NCI-H1417 (cell line): ENCODE measurements at regions not wholly inside any gene's neighbourhood (a gene's known extent, or its start where the extent isn't known, plus 50 kb on each side); places are given as distances from the start of the nearest gene placed in this dataset.

Source experiments
- DNase-seq, 3 experiments: peaks; one replicate each; lab custom pipeline; 2025; lab: John Stamatoyannopoulos, UW

DNA sequence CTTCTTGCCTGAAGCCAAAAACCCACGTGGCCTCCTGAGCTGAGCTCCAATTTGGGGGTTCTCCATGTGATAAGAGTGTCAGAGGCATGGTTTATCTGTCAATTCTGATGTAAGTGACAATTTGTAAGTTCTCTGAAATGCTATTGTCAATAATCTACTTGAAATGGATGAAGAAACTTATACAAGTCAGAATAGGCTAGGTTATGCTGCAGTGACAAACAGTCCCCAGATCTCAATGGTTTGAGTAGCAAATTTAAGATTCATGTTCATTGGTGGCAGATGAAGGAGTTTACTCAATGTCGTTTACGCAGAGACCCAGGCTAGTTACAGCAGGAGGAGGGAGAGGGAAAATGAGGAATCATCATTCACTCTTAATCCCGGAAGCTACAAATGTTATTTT is 352.4 kb downstream of the KIF16B start:
- DNase-seq: no peak

GRCh38 chr20:16219182-16219581 is 354.1 kb downstream of the KIF16B start:
- DNase-seq: no peak

DNA sequence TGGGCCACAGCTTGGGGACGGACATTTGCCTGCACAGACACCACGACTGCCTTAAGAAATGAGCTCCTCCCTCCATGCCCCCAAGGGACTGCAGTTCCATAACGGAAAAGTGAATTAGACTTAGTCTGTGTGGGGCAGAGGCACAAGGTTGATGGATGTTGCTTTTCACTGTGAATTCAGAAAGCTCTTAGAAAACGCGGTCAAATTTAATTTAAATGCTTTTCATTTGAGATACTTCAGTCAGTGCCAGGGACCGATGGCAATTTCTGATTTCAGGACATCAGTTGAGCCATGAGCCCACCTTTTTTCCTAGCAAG is 356.4 kb downstream of the KIF16B start:
- DNase-seq: no peak

- DNase-seq: no peak
These were observed 356.9 kb downstream of the KIF16B start for GRCh38 chr20:16216227-16216913.

GRCh38 chr20:16215041-16215440 is 358.2 kb downstream of the KIF16B start:
- no peak for DNase-seq

GRCh38 chr20:16212790-16213189 is 360.5 kb downstream of the KIF16B start:
- no peak for DNase-seq

- DNase-seq: no peak
These were observed 363.3 kb downstream of the KIF16B start for GRCh38 chr20:16209951-16210361.

DNA sequence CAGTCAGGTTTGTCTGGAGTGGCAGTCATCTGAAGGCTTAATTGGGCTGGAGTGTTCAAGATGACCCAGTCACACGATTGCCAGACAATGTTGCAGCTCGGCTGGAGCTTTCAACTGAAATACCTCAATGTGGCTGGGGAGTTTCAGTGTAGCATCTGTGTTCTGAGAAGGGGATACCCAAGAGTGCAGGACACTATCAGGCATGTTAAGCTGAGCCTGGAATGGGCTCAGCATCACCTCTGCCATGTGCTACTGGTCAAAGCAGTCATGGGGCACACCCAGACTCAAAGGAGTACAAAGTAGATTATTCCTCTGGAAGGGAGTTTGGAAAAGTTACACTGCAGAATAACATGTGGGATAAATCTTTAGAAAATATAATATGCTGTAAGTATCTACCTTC is 363.9 kb downstream of the KIF16B start:
- no peak for DNase-seq

GRCh38 chr20:16208443-16208842 is 364.8 kb downstream of the KIF16B start:
- no peak for DNase-seq

DNA sequence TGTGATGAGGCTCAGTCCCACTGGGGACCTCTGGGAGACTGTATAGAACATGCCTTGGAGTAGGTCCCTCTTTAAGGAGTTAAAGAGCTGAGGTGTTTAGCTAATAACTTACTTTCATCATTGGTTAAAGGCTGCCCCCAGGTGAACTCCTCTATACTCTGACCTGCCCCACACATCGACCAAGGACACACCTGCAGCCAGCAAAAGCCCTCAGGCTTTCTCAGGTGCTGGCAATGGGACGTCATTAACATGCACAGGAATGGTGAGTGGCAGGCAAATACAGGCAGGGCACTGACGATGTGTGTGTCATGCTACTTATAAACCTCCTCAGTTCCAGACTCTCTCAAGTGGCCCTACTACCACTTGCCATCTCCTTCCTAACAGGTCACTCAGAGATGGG is 366.4 kb downstream of the KIF16B start:
- DNase-seq: no peak

- no peak for DNase-seq
These were observed 367.7 kb downstream of the KIF16B start for GRCh38 chr20:16205507-16205906.

DNA sequence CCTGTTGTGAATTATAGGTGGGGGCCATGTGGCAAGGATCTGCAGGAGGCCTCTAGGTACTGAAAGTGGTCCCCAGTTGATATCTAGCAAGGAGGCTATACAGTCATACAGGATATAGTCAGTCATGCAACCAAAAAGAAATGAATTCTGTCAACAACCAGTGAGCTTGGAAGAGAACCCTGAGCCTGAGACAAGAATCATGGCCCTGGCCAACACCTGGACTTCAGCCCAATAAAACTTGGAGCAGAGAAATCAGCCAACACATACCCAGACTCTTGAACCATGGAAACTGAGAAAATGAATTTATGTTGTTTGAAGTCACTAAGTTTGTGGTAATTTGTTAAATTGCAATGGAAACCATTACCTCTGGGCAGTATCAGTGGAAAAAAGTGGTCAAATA is 370.2 kb downstream of the KIF16B start:
- DNase-seq: no peak

GRCh38 chr20:16201191-16201590 is 372.1 kb downstream of the KIF16B start:
- DNase-seq: no peak

DNA sequence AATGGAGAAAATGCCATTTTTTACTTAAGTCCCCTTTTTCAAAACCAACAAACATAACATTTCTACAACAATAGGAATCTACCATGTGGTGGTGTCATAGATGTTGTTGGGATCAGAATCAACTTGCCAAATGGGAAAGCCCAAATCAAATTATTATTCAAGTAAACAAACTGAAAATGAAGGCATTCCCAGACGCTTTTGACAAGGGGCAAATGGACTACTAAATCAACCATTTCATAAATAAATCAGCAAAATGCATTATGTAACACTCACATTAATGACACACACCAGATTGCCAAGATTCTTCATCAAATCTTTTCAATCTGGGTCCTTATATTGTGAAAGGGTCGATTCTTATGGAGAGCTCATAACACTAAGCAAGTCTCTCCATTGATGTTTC is 375.6 kb downstream of the KIF16B start:
- DNase-seq: no peak

GRCh38 chr20:16195671-16196070 is 377.6 kb downstream of the KIF16B start:
- DNase-seq: no peak

DNA sequence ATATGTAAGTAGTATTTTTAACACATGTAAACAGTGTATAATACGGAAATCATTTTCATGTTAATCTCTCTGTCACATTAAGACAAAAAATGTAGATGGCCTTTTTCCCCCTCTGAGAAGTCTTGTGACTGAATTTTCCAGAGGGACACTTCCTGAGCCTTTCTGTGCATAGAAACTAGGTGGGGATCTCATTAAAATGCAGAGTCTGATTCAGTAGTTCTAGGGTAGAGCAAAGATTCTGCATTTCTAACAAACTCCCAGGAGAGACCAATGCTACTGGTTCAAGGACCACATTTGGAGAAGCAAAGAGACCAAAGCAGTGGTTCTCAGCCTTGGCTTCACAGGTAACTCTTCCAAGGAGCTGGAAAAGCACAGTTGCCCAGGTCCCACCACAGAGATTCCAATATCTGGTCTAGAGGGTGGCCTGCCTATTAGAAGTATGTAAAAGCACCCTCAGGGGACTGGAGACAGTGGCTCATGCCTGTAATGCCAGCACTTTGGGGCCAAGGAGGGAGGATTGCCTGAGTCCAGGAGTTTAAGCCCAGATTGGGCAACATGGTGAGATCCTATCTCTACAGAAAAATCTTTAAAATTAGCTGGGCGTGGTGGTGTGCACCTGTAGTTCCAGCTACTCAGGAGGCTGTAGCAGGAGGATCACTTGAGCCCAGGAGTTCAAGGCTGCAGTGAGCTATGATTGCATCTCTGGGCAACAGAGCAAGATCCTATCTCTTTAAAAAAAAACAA is 378.5 kb downstream of the KIF16B start:
- DNase-seq: no peak

GRCh38 chr20:16191496-16191895 is 381.8 kb downstream of the KIF16B start:
- no peak for DNase-seq

GRCh38 chr20:16189371-16189770 is 383.9 kb downstream of the KIF16B start:
- DNase-seq: no peak

- no peak for DNase-seq
These were observed 385.2 kb downstream of the KIF16B start for GRCh38 chr20:16187956-16188616.

DNA sequence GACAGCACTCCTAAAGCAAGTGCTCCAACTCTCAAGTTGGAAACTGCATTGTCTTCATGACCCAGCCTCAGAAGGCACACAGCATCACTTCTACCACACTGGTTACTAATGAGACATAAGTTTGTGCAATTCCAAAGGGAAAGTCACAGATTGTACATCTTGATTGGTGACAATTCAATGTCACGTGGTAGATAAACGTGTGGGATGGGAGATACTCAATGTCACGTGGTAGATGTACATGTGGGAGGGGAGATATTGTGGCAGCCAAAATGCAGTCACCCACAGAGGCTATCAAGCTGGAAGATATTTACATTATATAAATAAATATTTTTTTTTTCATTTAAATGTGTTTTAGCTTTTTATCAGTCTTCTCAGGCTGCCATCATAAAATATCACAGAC is 393.3 kb downstream of the KIF16B start:
- DNase-seq: no peak

DNA sequence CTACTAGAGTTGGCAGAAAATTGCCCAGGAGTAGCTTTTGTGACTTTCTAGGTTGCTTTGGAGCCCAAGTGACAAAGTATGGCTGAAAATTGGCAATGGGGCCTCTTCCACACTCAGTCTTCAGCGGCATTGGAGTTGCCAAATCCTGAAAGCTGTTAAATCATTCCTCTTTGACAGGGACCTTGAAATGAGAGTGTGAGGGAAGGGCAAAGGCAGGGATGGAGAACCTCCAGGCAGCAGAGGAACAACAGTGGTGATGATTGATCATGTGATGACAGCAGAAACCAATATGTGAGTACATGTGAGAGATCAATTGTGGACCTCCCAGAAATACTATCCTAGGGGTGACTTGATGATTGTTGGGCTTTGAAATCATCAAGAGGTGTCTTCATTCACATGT is 393.9 kb downstream of the KIF16B start:
- no peak for DNase-seq

DNA sequence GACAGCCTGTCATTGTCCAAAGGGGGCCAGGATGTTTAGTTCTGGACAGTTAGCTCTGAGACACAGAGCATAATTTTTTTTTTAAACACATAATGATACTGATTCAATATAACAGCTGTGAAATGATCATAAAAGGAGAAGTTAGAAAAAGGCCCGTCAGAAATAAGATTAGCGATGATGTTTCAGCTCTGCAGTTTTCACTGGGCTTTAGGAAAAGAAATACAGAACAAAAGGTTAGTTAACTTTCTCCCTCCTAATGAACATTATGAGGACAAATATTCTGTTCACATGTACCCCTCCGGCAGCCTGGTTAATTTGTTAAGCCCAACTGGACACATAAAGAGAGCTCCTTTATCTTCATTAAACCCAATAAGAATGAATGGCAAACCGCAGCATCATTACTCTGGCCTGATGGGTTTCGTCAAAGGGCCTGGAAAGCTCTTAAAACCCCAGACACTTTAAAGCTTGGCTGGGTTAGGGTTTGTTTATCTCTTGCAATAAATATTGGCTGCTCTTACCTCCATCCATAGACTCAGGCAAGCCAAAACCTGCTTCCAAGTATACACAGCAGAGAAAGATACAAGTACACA is 394.6 kb downstream of the KIF16B start:
- DNase-seq: peak in 1 of 3 experiments; percentile 13
